B cell (primary cell): ENCODE measurements at regions not wholly inside any gene's neighbourhood (a gene's known extent, or its start where the extent isn't known, plus 50 kb on each side); places are given as distances from the start of the nearest gene placed in this dataset.

Experiments
- CTCF ChIP-seq: fragments of 200-600 bp; IDR thresholded peaks from one replicate; pipeline ENCODE4 v1.8.0; 2022; ENCODE audit warnings: antibody characterized with exemption, mild to moderate bottlenecking
- EZH2 ChIP-seq: IDR thresholded peaks from 2 replicates; pipeline ENCODE4 v1.6.1; 2012; ENCODE audit warnings: borderline replicate concordance, low read depth, mild to moderate bottlenecking, moderate library complexity, low read length; ENCODE audit not compliant: insufficient read depth, poor library complexity, severe bottlenecking

GRCh38 chr4:189815404-189816192, 125.1 kb upstream of the FRG1 start:
- TF ChIP-seq EZH2 (no peak), CTCF (no peak)
